ENCODE measurements at regions not wholly inside any gene's neighbourhood (a gene's known extent, or its start where the extent isn't known, plus 50 kb on each side); places are given as distances from the start of the nearest gene placed in this dataset.
A peak's percentile ranks its signal among the peaks of the same experiment; 100 is the strongest.

DNA sequence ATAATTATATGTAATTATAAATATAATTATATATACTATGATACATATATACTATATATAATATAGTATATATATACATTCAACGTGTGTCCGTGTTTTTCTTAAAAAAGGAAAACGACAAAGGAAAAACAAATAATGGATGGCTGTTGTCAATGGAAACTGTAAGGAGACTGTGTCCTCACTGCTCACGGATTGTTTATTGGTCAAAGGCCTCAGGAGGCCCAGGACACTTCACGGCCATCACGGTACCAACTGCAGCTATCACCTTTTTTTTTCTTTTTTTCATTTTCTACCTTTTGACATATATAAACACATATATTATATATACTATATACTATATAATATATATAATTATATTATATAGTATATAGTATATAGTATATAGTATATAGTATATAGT lies 113.4 kb downstream of the SPTSSA start:
- DNase-seq: no peak

DNA sequence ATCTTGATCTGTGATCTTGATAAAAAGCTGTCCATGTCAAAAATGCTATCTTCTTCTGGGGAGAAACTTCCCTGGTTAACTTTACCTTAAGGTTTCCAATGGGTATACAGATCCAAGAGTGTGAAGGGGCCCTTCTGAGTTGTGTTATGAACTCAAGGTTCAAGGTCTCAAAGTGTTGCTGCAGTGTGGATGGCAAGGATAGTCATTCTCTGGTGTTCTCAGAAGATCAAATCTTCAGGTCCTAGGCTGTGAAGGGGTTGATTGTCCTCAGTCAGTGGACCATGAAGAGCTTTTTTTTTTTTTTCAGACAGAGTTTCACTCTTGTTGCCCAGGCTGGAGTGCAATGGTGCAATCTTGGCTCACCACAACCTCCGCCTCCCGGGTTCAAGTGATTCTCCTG lies 114.4 kb downstream of the SPTSSA start:
- DNase-seq: no peak

DNA sequence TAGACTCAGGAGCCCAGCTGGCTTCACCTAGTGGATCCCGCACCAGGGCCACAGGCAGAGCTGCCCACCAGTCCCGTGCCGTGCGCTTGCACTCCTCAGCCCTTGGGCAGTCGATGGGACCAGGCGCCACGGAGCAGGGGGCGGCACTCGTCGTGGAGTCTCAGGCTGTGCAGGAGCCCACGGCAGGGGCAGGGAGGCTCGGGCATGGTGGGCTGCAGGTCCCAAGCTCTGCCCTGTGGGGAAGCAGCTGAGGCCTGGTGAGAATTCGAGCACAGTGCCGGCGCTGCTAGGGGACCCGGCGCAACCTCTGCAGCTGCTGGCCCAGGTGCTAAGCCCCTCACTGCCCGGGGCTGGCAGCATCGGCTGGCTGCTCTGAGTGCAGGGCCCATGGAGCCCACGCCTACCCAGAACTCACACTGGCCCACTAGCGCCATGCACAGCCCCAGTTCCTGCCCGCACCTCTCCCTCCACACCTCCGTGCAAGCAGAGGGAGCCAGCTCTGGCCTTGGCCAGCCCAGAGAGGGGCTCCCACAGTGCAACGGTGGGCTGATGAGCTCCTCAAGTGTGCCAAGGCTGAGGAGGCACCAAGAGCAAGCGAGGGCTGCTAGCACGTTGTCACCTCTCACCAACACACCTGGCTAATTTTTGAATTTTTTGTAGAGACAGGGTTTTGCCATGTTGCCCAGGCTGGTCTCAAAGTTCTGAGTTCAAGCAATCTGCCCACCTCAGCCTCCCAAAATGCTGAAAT lies 116.1 kb downstream of the SPTSSA start:
- no peak for DNase-seq

DNA sequence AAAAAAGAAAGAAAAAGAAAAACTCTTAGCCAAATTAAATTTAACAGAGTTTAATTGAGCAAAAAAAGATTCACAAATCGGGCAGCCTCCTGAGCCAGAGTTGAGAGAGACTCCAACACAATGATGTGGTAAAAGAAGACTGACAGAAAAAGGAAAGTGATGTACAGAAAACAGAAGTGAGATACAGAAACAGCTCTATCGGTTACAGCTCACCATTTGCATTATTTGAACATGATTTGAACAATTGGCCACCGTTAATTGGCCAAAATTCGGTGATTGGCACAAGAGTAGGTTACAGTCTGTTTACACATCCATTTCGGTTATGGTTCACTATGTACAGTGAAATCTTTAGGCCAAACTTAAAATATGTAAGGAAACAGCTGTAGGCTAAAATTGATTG lies 117.7 kb downstream of the SPTSSA start:
- no peak for DNase-seq

DNA sequence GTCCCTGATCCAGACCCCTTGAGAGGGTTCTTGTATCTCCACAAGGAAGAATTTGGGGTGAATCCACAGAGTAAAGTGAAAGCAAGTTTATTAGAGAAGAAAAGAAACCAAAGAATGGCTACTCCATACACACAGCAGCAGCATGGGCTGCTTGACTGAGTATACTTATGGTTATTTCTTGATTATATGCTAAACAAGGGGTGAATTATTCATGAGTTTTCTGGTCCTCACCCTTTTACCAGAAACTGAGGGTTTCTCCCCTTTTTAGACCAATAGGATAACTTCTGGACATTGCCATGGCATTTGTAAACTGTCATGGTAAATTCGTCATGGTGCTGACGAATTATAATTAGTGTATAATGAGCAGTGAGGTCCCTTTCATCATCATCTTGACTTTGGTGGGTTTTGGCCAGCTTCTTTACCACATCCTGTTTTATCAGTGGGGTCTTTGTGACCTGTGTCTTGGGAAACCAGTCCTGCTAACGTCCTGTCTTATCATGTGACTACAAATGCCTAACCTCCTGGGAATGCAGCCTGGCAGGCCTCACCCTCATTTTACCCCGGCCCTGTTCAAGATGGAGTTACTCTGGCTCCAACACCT lies 121.9 kb downstream of the SPTSSA start:
- DNase-seq: peak; percentile 41

DNA sequence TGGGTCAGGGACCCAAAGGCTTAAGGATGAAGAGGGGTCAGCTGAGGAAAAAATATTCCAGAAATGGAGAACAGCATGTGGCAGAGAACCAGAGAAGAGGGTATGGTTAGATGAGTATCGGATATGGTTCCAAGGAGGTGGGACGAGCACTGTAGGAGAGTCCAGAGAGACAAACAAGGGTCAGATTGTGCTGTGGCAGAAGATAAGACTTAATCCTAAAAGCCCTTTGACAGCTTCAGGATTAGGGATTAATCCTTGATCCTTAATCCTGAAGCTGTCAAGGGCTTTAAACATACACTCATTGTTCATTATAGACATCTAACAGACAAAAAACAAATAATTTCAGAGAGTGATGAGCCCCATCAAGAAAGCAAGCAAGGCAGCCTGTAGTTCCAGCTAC lies 124.0 kb downstream of the SPTSSA start:
- no peak for DNase-seq

DNA sequence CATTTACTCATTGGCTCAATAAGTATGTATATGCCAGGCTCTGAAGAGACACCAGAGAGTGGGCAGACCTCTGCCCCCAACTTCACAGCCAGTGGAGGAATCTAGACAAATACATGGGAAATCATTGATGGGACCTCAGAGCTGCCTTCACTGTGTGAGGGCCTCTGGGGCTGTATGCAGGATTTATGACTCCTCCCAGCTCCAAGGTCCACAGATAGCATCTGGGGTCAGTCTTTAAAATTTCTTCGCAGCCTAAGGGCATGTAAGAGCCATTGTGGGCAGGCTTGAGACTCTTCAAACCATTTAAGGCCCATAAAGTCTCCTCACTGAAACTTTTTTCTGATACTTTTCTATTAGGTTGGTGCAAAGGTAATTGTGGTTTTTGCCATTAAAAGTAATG lies 125.5 kb downstream of the SPTSSA start:
- DNase-seq: no peak

DNA sequence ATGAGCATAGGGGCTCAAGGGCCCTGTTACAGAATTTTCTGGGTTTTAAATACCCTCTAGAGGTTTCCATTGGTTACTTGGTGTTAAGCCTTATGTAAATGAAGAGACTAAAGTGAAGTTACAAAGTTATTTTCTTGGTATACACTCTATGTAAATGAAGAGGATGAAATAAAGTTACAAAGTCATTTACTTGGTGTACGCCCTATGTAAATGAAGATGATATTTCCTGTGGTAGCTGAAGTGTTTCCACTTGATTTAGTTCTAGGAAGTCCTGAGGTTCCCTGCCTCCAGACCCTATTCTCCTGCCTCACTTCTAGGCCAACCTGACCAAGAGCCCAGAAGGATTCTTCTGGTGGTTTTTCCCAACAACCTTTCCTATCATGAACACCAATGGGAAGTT lies 126.1 kb downstream of the SPTSSA start:
- no peak for DNase-seq

DNA sequence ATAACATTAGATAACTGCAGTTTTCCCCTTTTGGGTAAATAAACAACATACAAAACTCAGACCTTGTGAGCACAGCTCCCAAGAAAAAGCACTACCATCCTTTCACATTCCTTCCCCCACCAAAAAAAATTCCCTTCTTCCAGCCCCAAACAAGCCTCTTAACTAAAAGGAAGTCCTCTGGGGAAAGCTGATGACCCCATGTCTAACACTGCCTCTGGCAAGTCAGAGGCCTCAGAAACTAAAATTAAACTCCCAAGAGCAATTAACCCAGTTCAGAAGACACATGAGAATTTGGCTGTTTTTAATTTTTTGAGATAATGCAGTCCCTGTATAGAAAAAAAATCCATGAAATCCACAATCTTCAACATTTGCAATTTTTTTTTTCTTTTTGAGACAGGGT lies 127.7 kb downstream of the SPTSSA start:
- DNase-seq: no peak

DNA sequence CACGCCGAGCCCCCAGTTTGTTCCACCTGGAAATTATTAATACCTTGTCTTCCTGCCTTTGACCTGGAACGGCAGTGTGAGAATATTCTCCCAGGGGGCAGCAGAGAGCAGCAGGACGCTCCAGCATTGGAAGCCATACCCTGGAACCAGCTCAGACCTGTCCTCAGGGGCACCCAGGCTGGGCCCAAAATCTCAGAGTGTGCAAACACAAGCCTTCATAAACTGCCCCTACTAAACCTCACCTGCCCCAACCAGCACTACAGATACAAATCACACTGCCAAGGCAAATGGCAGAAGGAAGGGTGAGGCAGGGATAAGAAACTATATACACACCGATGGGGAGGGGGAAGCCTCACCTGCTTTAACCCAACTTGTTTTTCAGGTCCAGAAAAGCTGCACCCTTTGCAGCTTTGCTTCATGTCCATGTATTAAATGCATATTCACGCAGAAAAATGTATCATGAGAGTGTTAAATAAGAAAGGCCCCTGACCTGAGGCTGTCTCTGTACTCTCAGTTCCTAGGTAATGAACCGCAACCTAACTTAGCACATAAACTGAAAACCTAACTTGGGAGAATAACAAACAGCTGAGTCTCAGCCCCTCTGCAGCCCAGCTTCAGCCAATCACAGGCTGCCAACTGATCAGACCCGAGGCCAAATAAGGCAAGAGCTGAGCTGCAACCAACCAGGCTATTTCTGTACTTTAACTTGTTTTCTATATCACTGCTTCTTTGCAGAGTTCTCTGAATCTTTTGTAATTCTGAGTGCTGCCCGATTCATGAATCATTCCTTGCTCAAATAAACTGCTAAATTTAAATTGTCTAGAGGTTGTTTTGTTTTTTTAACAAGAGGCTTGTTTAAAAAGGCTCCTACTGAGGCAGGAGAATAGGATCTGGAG lies 130.1 kb downstream of the SPTSSA start:
- peak; percentile 55 for DNase-seq

DNA sequence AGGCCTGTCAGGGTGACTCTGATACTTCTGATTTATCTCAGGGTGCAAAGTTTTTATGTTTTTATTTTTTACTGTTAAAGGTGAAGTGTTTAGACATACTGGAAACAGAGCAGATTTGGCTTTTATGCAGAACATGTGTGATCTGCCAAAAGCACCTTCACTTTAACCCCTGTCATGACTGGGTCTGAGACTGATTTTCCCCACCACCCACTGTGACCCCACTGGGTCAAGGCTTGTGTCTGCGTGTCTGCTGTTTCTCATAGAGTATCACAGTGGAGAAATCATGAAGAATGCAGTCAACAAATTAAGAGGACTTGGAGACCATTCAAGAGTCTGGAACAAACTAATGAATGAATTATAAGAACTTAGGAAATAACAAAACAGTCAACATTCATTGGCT lies 131.2 kb downstream of the SPTSSA start:
- DNase-seq: no peak

DNA sequence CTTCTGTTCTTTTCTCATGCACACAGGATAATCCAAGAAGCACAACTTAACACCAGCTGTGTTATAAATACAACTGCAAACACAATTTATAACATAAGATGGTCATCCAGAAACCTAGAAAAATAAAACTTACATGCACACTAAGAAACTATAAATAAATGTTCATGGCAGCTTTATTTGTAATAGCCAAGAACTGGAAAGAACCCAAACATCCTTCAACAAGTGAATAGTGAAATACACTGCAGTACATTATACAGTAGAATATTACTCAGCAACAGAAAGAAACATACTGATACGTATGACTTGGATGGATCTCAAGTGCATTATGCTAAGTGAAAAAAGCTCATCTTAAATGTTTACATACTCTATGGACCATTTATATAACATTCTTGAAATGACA lies 132.7 kb downstream of the SPTSSA start:
- DNase-seq: no peak

DNA sequence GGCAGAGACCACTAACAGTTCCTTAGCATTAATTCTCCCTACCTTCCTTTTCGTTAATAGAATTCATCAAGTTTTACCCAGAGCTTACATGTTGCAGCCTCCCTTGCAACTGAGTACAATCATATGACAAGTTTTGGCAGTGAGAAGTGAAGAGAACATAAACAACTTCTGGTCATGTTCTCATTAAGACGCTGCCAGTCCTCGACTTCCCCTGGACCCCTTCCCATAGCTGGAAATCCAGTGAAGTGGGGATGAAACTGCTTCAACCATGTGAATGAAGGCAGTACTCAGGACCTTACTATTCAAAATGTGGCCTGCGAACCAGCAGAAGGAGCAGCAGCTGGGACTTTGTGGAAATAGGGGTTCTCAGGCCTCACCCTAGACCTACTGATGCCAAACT lies 133.9 kb downstream of the SPTSSA start:
- DNase-seq: no peak

DNA sequence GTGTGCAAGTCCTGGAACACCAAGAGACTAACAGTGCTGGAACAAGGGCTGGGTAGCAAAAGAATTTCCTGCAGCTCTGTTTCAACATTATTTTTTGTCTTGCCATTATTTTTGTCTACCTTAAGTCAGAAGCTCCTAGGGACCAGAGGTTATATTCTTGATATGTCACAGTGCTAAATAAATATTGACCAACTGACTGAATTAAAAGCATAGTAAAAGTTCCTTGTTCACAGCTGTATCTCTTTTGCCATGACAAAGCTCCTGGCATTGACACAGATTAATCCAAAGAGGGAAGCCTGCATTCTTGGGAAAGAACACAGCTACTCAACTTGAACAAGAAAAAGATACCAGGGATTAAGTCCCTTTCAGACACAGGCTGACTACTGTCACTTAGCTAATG lies 136.5 kb downstream of the SPTSSA start:
- DNase-seq: no peak

DNA sequence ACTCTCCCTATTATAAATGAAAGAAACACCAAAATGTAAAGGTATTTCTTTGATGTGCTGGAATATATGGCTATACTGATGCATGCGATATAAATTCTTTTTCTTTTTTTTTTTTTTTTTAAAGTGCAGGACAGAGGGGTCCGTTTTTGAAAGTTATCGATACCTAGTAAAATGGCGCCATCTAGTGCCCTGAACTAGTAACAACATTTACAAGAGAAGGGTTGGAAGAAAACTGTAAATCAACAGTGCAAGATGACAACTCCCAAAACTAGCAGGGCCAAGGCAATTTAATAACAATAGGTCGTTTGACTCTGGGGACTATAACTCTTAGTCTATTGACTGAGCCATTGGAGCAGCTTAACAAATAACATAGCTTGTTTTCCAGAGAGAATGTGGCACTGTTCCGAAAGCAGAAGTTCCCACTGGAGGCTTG lies 137.7 kb downstream of the SPTSSA start:
- peak; percentile 44 for DNase-seq

DNA sequence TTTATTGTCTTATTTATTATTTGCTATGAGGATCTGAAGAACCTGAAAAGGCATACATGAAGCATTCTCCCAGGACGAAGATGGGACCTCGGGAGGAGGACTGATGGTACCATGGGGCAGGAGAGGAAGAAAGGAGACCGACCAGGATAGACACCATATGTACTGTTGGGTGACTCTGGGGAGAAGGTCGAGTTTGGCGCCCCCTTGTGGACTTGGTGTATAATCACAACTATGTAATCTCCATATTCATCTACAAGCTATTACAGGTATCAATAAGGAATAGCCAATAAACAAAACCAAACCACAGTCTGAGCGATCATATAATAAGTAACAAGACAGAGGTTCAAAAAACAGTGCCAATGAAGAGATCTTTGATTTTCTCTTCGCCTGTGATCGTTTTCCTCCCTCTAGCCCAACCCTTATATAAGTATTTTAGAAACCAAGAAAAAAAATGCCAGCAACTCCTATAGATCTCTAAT lies 139.1 kb downstream of the SPTSSA start:
- DNase-seq: peak; percentile 59

DNA sequence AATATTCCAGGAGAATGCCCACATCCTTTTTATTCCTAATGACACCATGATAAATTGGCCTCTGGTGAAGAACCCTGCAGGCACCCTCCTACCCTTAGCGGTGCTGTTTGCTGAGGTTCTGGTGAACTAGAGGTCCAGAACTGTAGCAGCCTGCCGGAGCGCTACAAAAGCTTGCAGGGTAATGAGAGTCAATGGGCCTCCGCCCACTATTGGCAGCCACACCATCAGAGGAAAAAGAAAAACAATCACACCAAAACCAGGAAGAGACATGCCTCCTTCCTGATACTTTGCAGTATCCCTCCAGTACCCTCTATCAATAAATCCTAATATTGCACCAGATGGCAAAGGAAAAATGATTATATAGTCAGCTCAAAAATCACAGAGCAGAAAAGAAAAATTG lies 142.9 kb downstream of the SPTSSA start:
- no peak for DNase-seq

DNA sequence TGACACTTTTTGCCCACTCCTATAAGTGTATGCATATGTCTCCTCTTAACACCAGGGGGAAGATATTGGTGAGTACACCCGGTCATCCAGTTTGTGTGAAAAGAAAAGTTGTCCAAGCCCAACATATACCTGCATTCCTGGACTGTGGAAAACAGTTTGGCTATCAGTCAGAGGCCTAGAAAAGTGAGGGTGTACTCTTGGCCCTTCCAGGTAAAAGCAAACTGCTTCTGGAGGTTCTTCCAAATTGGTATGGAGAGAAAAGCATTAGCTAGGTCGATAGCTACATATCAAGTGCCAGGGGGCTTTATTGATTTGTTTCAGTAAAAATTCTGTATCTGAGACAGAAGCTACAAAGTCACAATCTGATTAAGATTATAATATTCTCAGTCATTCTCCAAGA lies 144.0 kb downstream of the SPTSSA start:
- no peak for DNase-seq

DNA sequence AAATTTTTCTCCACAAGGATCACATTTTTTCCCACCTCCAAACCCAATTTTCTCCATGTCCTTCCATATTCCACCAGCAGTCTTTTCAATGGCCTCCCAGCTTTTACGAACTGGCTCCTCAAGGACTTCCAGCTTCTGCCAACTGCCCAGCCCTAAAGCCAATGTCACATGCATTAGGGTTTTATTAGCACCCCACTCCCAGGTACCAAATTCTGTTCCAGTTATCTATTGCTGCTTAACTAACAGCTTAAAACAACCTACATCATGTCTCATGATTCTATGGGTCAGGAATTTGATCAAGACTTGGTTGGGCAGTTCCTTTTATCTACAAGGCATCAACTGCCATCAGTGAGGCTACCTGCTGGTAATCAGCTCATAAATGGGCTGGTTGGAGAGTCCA lies 151.3 kb downstream of the SPTSSA start:
- DNase-seq: no peak

DNA sequence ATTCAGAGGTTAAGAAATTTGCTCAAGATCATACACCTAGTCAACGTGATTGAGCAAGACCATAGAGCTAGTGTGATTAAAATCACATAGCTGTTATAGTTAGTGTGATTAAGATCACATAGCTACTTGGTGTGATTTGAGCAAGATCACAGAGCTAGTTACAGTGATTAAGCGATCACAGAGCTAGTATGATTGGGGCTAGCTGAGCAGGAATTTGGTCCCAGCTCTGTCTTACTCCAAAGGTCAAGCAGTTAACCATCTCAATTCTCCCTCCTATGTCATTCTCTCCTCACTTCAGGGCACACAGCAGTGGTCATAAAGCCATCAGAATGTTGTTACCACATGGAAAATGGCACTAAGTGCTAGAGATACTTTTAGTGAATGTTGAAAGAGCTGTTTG lies 158.2 kb downstream of the SPTSSA start:
- no peak for DNase-seq

DNA sequence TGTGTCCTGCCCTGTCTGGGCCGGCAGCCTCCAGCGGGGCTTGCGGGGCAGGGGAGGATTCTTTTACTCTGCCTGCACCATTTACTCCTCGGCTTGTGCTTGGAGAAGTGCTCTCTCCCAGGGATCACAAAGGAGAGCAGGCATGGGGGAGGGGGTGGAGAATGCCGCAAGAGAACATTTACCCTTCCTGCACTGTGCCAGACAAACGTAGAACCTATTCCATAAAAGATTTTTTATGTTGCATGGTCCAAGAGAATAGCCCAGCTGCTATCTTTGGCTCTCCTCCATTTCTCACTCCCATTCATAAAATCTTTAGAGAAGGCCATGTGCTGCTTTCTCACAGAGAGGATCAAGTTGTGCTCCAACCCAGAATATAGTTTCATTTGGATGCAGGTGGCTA lies 159.4 kb downstream of the SPTSSA start:
- DNase-seq: no peak

DNA sequence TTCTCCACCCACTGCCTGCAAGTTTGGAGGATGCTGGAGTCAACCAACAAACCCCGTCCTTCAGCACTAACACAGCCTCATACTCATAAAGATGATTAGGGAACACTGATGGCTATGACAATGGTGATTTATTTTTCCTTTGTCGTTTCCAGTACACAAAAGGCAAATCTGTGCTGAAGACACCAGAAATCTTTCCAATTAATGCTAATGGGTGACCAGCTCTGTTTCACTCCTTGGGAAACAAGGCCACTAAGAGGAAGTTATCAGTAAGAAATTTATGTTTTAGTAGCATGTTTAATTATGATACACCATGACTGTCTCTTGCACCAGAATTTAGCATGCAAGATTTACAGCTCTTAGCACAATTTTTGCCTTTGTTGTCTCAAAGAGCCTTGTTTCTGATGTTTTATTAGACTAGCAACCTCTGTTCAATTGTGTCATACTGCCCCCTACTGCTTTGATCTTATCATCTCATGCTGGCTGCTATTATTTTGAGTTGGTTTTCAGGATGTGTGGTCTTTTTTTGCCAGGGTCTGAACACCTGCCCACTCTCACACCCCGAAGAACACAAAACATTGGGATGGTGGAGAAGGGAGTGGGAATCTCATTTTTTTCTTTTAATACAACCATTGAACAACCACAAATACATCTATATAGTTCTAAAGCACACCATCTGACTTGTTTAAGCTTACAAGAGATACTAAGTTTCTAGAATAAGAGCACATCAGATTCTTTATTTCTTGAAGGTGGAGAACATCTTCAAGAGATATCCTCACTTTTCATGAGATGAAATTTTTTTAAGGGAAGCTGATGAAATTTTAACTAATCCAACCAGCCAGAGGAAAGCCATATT lies 160.9 kb downstream of the SPTSSA start:
- peak; percentile 28 for DNase-seq

DNA sequence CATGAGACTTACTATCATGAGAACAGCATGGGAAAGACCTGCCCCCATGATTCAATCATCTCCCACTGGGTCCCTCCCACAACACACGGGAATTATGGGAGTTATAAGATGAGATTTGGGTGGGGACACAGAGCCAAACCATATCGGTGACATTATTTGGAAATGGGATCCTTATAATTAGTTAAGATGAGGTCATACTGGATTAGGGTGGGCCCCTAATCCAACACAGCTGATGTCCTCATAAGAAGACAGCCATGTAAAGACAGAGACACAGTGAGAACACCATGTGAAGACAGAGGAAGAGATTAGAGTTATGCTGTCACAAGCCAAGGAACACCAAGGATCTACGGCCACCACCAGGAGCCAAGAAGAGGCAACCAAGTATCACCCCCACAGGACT lies 161.7 kb downstream of the SPTSSA start:
- no peak for DNase-seq

All from EL (cell line).